Activated CD8-positive, alpha-beta T cell treated with anti-CD3 and anti-CD28 coated beads for 36 hours (primary cell): ENCODE measurements at regions not wholly inside any gene's neighbourhood (a gene's known extent, or its start where the extent isn't known, plus 50 kb on each side); places are given as distances from the start of the nearest gene placed in this dataset.

Source experiments
- ATAC-seq: fragments of 200-7000 bp; cut with Tn5 transposase; one replicate; pipeline ENCODE4 v1.10.0; 2021; ENCODE audit warnings: mild to moderate bottlenecking, moderate library complexity
- CTCF ChIA-PET: fragments of 350-600 bp; sonication (Branson Sonifier 250); formaldehyde crosslinking; loops from one replicate; lab custom pipeline; 2021; ENCODE audit warnings: antibody characterized with exemption; lab: Charles Lee
- POLR2A ChIA-PET: fragments of 350-600 bp; sonication (Branson Sonifier 250); formaldehyde crosslinking; loops from one replicate; lab custom pipeline; 2021; ENCODE audit warnings: antibody characterized with exemption; lab: Charles Lee
- DNase-seq: peaks from one replicate; pipeline ENCODE4 v3.0.0-alpha.2; 2020
- H3K27ac Mint-ChIP-seq: one replicate; pipeline ENCODE4 v1.8.0; 2021; ENCODE audit warnings: mild to moderate bottlenecking, mixed read lengths
- H3K27me3 Mint-ChIP-seq: one replicate; pipeline ENCODE4 v1.8.0; 2021; ENCODE audit warnings: mixed read lengths
- H3K36me3 Mint-ChIP-seq: one replicate; pipeline ENCODE4 v1.8.0; 2021; ENCODE audit warnings: low read depth, mixed read lengths
- H3K4me1 Mint-ChIP-seq: one replicate; pipeline ENCODE4 v1.8.0; 2021; ENCODE audit warnings: low read depth, mixed read lengths
- H3K4me3 Mint-ChIP-seq: one replicate; pipeline ENCODE4 v1.8.0; 2021; ENCODE audit warnings: mild to moderate bottlenecking, moderate library complexity, mixed read lengths
- H3K9me3 Mint-ChIP-seq: one replicate; pipeline ENCODE4 v1.8.0; 2021; ENCODE audit warnings: mixed read lengths
- CTCF ChIP-seq: fragments of 200-600 bp; IDR thresholded peaks from one replicate; pipeline ENCODE4 v1.8.0; 2022; ENCODE audit warnings: antibody characterized with exemption, mild to moderate bottlenecking
- intact Hi-C: fragments of 100-400 bp; cut with micrococcal nuclease; formaldehyde crosslinking; loops from one replicate; pipeline ENCODE4 v1.10.0; 2022

DNA sequence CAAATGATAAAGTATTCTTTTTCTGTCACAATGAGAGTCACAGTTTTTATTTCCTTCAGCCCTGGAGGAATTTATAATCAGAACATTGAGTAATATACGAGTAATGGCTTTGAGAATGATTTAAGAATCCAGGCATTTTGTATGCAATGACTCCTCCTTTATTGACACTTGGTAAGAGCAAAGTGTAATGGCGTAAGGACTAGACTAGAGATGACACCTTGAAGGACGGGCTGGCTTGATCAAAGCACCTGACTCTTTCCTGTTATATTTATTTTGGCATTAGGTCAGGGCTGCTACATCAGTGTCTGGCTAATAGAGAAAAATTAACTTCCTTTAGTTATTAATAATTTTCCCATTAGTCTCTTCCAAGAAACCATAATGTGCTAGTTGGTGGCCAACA lies 482.4 kb upstream of the GCFC2 start:
- DNase-seq, result no peak

GRCh38 chr2:76188334-76189008 lies 477.8 kb upstream of the GCFC2 start:
- TF ChIP-seq CTCF, result no peak
- Mint-ChIP-seq H3K9me3 (peaks cover 2% of the 10 kb centered on the region), H3K36me3 (no peaks in the 10 kb centered on the region), H3K27ac (no peak overlapping the region), H3K4me3 (no peak overlapping the region), H3K27me3 (no peaks in the 10 kb centered on the region), H3K4me1 (no peaks in the 10 kb centered on the region)
- ATAC-seq, result no peak
- DNase-seq, result no peak
- CTCF ChIA-PET, result no interaction called here
- POLR2A ChIA-PET, result no interaction called here
- intact Hi-C loops, result no loop called here

More for the DNA sequence above, 482.4 kb upstream of the GCFC2 start:
- ChIA-PET CTCF (interaction anchor here (1.2 kb wide), 1 partner anchor 407 kb away, joined by 3 read pairs; no protein-coding TSS in a partner anchor), POLR2A (no interaction called here)
- intact Hi-C loops, result no loop called here
- Mint-ChIP-seq H3K9me3 (peaks cover 5% of the 10 kb centered on the region), H3K4me3 (no peak overlapping the region), H3K27me3 (no peaks in the 10 kb centered on the region), H3K4me1 (no peaks in the 10 kb centered on the region), H3K36me3 (no peaks in the 10 kb centered on the region), H3K27ac (no peak overlapping the region)
- TF ChIP-seq CTCF, result no peak
- no peak for ATAC-seq

- CTCF ChIA-PET, result no interaction called here
- POLR2A ChIA-PET, result no interaction called here
- Mint-ChIP-seq H3K9me3 (peaks cover 2% of the 10 kb centered on the region), H3K27ac (no peak overlapping the region), H3K36me3 (no peaks in the 10 kb centered on the region), H3K4me3 (no peak overlapping the region), H3K27me3 (no peaks in the 10 kb centered on the region), H3K4me1 (no peaks in the 10 kb centered on the region)
- TF ChIP-seq CTCF, result no peak
- no peak for DNase-seq
- intact Hi-C loops, result no loop called here
- ATAC-seq, result no peak
Observed at GRCh38 chr2:76187415-76187814, 476.7 kb upstream of the GCFC2 start.

DNA sequence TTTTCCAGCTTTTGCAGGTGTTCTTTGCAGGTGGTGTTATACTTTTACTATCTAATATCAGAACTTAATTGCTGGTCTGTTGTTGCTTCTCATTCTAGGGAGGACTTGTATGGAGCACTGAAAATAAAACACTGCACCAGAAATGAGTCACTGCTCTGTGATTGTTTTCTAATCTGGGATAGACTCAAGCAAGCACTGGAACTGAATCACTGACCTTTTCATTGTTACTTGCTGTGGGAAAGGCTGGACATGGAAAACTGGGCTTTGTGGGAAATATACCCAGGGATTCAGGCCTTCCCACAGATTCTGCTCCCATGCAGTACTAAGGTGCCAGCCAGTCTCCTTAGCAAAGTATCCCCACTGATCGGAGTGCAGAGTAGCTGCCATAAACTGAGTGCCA lies 470.0 kb upstream of the GCFC2 start:
- TF ChIP-seq CTCF, result no peak
- Mint-ChIP-seq H3K4me1 (no peaks in the 10 kb centered on the region), H3K36me3 (no peaks in the 10 kb centered on the region), H3K4me3 (no peak overlapping the region), H3K9me3 (peaks cover 24% of the 10 kb centered on the region), H3K27ac (no peak overlapping the region), H3K27me3 (no peaks in the 10 kb centered on the region)
- ChIA-PET CTCF (no interaction called here), POLR2A (no interaction called here)
- intact Hi-C loops, result no loop called here
- DNase-seq (no peak), ATAC-seq (no peak)

- Mint-ChIP-seq H3K27me3 (no peaks in the 10 kb centered on the region), H3K27ac (no peak overlapping the region), H3K36me3 (no peaks in the 10 kb centered on the region), H3K4me1 (no peaks in the 10 kb centered on the region), H3K4me3 (no peak overlapping the region), H3K9me3 (peaks cover 32% of the 10 kb centered on the region)
- ChIA-PET CTCF (interaction anchor here (0.9 kb wide), 1 partner anchor 20 kb away, joined by 3 read pairs; no protein-coding TSS in a partner anchor), POLR2A (no interaction called here)
- TF ChIP-seq CTCF, result no peak
- no peak for DNase-seq
- no peak for ATAC-seq
- intact Hi-C loops, result no loop called here
Observed at GRCh38 chr2:76178610-76179009, 467.9 kb upstream of the GCFC2 start.
